Progenitor cell of endocrine pancreas (in vitro differentiated cells): ENCODE measurements at regions not wholly inside any gene's neighbourhood (a gene's known extent, or its start where the extent isn't known, plus 50 kb on each side); places are given as distances from the start of the nearest gene placed in this dataset.

ENCODE experiments used
- DNase-seq: peaks from one replicate; pipeline ENCODE4 v3.0.0; 2021; ENCODE audit warnings: low spot score; ENCODE audit not compliant: unreplicated experiment
- H3K27ac Mint-ChIP-seq: 2 replicates; pipeline ENCODE4 v1.8.0; 2021; ENCODE audit warnings: mild to moderate bottlenecking, moderate library complexity, mixed read lengths
- H3K27me3 Mint-ChIP-seq: 2 replicates; pipeline ENCODE4 v1.8.0; 2021; ENCODE audit warnings: mixed read lengths
- H3K36me3 Mint-ChIP-seq: 2 replicates; pipeline ENCODE4 v1.8.0; 2022; ENCODE audit warnings: mixed read lengths; ENCODE audit not compliant: insufficient read depth
- H3K4me1 Mint-ChIP-seq: 2 replicates; pipeline ENCODE4 v1.8.0; 2021; ENCODE audit warnings: low read depth, mixed read lengths
- H3K4me3 Mint-ChIP-seq: 2 replicates; pipeline ENCODE4 v1.8.0; 2021; ENCODE audit warnings: low read depth, mild to moderate bottlenecking, moderate library complexity, mixed read lengths
- H3K9me3 Mint-ChIP-seq: 2 replicates; pipeline ENCODE4 v1.8.0; 2021; ENCODE audit warnings: low read depth, mixed read lengths
- TF ChIP-seq, protein P1 (sequence below): fragments of 200-600 bp; sonication (generic); IDR thresholded peaks from one replicate; pipeline ENCODE4 v1.5.0; 2021; ENCODE audit warnings: antibody characterized with exemption, mild to moderate bottlenecking; ENCODE audit not compliant: unreplicated experiment

DNA sequence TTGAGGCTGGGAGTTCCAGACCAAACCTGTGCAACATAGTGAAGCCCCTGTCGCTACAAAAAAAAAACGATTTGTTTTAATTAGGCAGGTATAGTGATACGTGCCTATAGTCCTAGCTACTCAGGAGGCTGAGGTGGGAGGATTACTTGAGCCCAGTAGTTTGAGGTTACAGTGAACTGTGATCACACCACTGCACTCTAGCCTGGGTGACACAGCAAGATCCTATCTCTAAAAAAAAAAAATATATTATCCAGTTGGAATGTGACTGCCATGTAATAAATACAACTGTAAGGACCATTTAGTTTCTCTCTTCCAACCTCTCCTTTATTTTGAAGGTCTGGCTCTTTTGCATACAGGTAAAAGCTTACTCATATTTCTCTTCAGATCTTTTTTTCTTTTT is 571.5 kb downstream of the UTRN start:
- Mint-ChIP-seq H3K4me1 (no peaks in the 10 kb centered on the region), H3K27me3 (no peaks in the 10 kb centered on the region), H3K36me3 (peaks cover 7% of the 10 kb centered on the region), H3K9me3 (peaks cover 3% of the 10 kb centered on the region), H3K4me3 (no peak overlapping the region), H3K27ac (no peak overlapping the region)
- TF ChIP-seq, protein P1, sequence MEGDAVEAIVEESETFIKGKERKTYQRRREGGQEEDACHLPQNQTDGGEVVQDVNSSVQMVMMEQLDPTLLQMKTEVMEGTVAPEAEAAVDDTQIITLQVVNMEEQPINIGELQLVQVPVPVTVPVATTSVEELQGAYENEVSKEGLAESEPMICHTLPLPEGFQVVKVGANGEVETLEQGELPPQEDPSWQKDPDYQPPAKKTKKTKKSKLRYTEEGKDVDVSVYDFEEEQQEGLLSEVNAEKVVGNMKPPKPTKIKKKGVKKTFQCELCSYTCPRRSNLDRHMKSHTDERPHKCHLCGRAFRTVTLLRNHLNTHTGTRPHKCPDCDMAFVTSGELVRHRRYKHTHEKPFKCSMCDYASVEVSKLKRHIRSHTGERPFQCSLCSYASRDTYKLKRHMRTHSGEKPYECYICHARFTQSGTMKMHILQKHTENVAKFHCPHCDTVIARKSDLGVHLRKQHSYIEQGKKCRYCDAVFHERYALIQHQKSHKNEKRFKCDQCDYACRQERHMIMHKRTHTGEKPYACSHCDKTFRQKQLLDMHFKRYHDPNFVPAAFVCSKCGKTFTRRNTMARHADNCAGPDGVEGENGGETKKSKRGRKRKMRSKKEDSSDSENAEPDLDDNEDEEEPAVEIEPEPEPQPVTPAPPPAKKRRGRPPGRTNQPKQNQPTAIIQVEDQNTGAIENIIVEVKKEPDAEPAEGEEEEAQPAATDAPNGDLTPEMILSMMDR: no peak
- no peak for DNase-seq

DNA sequence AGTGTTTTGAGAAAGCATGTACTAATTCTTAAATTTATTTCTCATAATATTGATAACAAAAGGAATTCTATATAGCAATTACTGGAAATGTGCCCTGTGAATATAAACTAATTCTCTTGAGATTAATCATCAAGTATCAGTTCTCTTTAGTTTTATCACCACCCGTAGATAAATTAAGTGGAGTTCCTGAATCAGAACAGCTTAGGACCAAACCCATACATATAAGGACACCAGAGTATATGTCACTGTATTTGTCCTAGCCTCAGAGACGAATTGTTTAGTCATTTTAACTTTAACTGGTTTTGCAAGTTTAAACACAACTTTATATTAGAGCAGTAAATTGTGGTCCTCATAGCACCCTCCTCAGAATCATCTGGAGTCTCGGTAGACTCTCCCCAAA is 572.0 kb downstream of the UTRN start:
- Mint-ChIP-seq H3K27me3 (no peaks in the 10 kb centered on the region), H3K9me3 (peaks cover 5% of the 10 kb centered on the region), H3K4me3 (no peak overlapping the region), H3K36me3 (peaks cover 6% of the 10 kb centered on the region), H3K4me1 (no peaks in the 10 kb centered on the region), H3K27ac (no peak overlapping the region)
- TF ChIP-seq, protein P1: no peak
- DNase-seq: no peak

DNA sequence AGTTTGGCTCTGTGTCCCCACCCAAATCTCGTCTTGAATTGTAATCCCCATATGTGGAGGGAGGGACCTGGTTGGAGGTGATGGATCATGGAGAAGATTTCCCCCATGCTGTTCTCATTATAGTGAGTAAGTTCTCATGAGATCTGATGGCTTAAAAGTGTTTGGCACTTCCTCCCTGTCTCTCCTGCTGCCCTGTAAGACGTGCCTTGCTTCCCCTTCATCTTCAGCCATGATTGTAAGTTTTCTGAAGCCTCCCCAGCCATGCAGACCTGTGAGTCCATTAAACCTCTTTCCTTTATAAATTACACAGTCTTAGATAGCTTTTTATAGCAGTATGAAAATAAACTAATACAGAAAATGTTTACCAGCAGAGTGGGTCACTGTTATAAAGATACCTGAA is 577.6 kb downstream of the UTRN start:
- H3K4me3 Mint-ChIP-seq: no peak overlapping the region

DNA sequence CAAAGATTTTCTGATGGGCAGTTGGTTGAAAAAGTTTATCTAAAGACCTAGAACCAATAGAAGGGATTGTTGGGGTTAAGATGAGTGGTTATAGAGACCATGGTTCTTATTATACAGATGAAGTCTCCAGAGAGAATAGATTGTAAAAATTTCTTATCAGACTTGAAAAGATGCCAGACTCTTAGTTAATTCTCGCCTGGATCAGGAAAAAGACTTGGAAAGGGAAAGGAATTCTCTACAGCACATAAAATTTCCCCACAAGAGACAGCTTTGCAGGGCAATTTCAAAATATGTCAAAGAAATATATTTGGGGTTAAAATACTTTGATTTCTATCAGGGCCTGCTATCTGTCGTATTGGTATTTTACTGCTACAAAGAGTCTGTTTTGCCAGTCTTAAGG is 582.6 kb downstream of the UTRN start:
- no peak overlapping the region for H3K27ac Mint-ChIP-seq
- no peak overlapping the region for H3K4me3 Mint-ChIP-seq
- peaks cover 29% of the 10 kb centered on the region for H3K9me3 Mint-ChIP-seq
- H3K27me3 Mint-ChIP-seq: no peaks in the 10 kb centered on the region
- H3K36me3 Mint-ChIP-seq: peaks cover 8% of the 10 kb centered on the region
- H3K4me1 Mint-ChIP-seq: no peaks in the 10 kb centered on the region
- TF ChIP-seq, protein P1: no peak
- no peak for DNase-seq

More for the DNA sequence above, 577.6 kb downstream of the UTRN start:
- no peaks in the 10 kb centered on the region for H3K27me3 Mint-ChIP-seq
- H3K36me3 Mint-ChIP-seq: peaks cover 11% of the 10 kb centered on the region
- peaks cover 41% of the 10 kb centered on the region for H3K9me3 Mint-ChIP-seq
- H3K27ac Mint-ChIP-seq: no peak overlapping the region
- TF ChIP-seq, protein P1: no peak
- no peak for DNase-seq
- H3K4me1 Mint-ChIP-seq: no peaks in the 10 kb centered on the region

DNA sequence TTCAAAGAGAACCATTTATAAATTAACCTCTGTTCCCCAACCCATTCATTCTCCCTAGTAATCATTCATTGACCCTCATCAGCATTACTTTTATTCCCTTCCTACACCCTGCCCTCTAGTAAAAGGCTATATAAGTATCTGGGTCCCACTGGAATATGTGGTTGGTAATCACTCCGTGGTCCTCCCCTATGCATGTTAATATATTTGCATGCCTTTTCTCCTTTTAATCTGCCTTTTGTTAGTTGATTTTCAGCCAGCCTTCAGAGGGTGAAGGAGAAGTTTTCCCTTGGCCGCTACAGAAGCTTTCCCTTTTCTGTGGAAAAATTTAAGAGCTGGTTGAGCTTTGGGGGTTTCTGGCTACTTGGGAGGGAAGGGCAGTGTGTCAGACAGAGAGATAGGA is 585.6 kb downstream of the UTRN start:
- H3K4me1 Mint-ChIP-seq: no peaks in the 10 kb centered on the region
- no peak overlapping the region for H3K4me3 Mint-ChIP-seq
- H3K27me3 Mint-ChIP-seq: no peaks in the 10 kb centered on the region
- TF ChIP-seq, protein P1: no peak
- peaks cover 18% of the 10 kb centered on the region for H3K9me3 Mint-ChIP-seq
- DNase-seq: no peak
- no peak overlapping the region for H3K27ac Mint-ChIP-seq
- peaks cover 3% of the 10 kb centered on the region for H3K36me3 Mint-ChIP-seq
